Mucosa of descending colon (tissue), 3 donors: ENCODE measurements at regions not wholly inside any gene's neighbourhood (a gene's known extent, or its start where the extent isn't known, plus 50 kb on each side); places are given as distances from the start of the nearest gene placed in this dataset.

ENCODE experiments used
- ATAC-seq: fragments of 200-7000 bp; cut with Tn5 transposase; one replicate; pipeline ENCODE4 v1.9.1; 2020; ENCODE audit warnings: mild to moderate bottlenecking, moderate library complexity
- DNase-seq, 3 donors: peaks; one replicate each; pipeline ENCODE4 v3.0.0-alpha.2; 2020
- H3K36me3 ChIP-seq: fragments of 200-600 bp; one replicate; pipeline ENCODE4 v1.8.0; 2021; ENCODE audit warnings: low read depth, mild to moderate bottlenecking
- H3K4me1 ChIP-seq: fragments of 200-600 bp; one replicate; pipeline ENCODE4 v1.8.0; 2021; ENCODE audit warnings: low read depth, mild to moderate bottlenecking
- H3K4me3 ChIP-seq: fragments of 200-600 bp; one replicate; pipeline ENCODE4 v1.8.0; 2021; ENCODE audit warnings: mild to moderate bottlenecking
- H3K9me3 ChIP-seq: fragments of 200-600 bp; one replicate; pipeline ENCODE4 v1.8.0; 2021; ENCODE audit warnings: mild to moderate bottlenecking
- CTCF ChIP-seq: fragments of 200-600 bp; IDR thresholded peaks from one replicate; pipeline ENCODE4 v1.8.0; 2022; ENCODE audit warnings: antibody characterized with exemption, mild to moderate bottlenecking
- intact Hi-C, 2 donors: fragments of 100-400 bp; cut with DNase I in 1 of 2; cut with micrococcal nuclease in 1 of 2; formaldehyde crosslinking; loops; one replicate each; pipeline versions ENCODE4 v1.11.0 to v1.11.1; 2022; cut with DNase I, micrococcal nuclease
- donor health status: DM: no; HTN: no; CAD: no; lungs with moderate emphysema.
- donor health status: DM: no; HTN: no; CAD: no.
- donor health status: DM: no; HTN: yes; CAD: no.

GRCh38 chr20:53801609-53802370, 208.2 kb upstream of the ZNF217 start:
- no peaks in the 10 kb centered on the region for H3K9me3 ChIP-seq
- H3K36me3 ChIP-seq: no peaks in the 10 kb centered on the region
- intact Hi-C loops: no loop called here
- H3K4me1 ChIP-seq: peaks cover 34% of the 10 kb centered on the region
- TF ChIP-seq CTCF: peak; percentile 5
- no peak overlapping the region for H3K4me3 ChIP-seq
- ATAC-seq: peak; percentile 32
- DNase-seq: peak; percentile 56 to 59 (median 57)

DNA sequence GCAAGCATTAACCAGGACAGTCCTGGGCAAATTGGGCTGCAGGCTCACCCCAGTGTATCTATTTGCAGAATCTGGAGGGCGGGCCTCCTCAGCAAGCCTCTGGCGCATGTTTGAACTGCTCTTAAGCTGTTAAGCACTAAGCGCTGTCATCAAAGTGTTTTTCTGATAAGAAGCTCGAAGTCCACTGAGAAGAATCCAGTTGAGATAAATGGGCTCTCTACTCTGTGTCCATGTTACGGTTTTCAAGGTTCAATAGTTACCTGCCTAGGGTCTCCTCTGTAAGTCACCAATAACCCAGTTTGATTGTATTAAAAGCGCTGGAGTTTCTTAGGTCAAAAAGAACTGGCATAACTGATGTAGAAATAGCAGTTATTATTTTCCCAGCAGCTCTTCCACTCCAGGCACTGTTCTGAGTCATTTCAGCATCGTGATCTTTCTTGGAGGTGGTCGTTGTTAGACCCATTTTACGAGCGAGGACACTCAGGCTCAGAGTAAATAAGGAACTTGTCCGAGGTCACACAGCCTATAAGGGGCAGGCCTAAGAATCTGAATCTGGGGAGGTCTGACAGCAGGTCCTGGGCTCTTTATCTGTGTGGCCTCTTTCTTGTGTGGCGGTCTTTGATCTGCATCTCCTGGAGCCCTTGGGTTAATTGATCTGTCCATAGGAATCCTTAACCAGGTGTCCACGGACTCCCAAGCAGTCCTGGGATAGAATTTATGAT, 207.4 kb upstream of the ZNF217 start:
- Histone ChIP-seq H3K4me1 (peaks cover 34% of the 10 kb centered on the region), H3K36me3 (no peaks in the 10 kb centered on the region), H3K9me3 (no peaks in the 10 kb centered on the region), H3K4me3 (no peak overlapping the region)
- DNase-seq: peak; percentile 70 to 78 (median 71)
- ATAC-seq: peak; percentile 82
- intact Hi-C loops: no loop called here
- TF ChIP-seq CTCF: no peak

DNA sequence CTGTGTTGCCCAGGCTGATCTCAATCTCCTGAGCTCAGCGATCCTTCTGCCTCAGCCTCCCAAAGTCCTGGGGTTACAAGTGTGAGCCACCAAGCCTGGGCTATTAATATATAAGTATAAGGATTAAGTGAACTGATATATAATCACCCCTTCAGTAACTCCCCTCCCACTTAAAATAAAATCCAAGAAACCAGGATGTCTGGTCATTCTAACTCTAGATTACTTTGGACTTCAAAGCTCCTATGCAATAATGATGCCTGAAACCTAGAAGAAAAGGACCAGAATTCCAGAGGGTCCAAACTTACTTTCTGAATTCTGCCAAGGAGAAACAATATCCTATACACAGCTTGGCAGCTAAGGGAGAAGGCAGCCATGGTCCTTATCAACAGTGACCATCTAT, 206.8 kb upstream of the ZNF217 start:
- peaks cover 34% of the 10 kb centered on the region for H3K4me1 ChIP-seq
- intact Hi-C loops: no loop called here
- no peak for TF ChIP-seq CTCF

GRCh38 chr20:53797085-53797484, 203.4 kb upstream of the ZNF217 start:
- Histone ChIP-seq H3K4me1 (peaks cover 29% of the 10 kb centered on the region), H3K4me3 (no peak overlapping the region), H3K9me3 (no peaks in the 10 kb centered on the region), H3K36me3 (no peaks in the 10 kb centered on the region)
- intact Hi-C loops: no loop called here
- DNase-seq (no peak), ATAC-seq (no peak)
- no peak for TF ChIP-seq CTCF

More for the DNA sequence above, 206.8 kb upstream of the ZNF217 start:
- no peak for ATAC-seq
- no peaks in the 10 kb centered on the region for H3K36me3 ChIP-seq
- no peak for DNase-seq
- no peaks in the 10 kb centered on the region for H3K9me3 ChIP-seq
- no peak overlapping the region for H3K4me3 ChIP-seq

- DNase-seq (no peak), ATAC-seq (no peak)
- no peak for TF ChIP-seq CTCF
- intact Hi-C loops: no loop called here
- Histone ChIP-seq H3K4me3 (no peak overlapping the region), H3K9me3 (no peaks in the 10 kb centered on the region), H3K36me3 (no peaks in the 10 kb centered on the region), H3K4me1 (peaks cover 19% of the 10 kb centered on the region)
These were observed 201.5 kb upstream of the ZNF217 start for GRCh38 chr20:53795170-53795569.
